ENCODE measurements at regions not wholly inside any gene's neighbourhood (a gene's known extent, or its start where the extent isn't known, plus 50 kb on each side); places are given as distances from the start of the nearest gene placed in this dataset.

DNA sequence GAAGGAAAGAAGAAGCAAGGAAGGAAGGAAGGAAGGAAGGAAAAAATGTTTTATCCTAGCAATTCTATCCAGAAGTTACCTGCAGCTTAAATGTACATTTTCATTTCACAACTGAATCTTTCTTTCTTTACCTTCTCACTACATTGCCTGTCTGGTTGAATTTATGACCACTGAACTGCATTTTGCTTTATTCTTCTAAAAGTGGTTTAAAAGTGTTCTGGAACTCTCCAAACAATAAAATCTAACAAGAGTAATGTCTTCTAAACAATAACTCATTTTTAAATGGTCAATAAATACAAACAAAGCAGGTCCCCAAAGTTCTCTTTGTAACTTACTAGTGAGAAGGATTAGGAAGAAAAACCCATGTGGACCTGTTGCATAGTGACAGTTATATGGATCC, 587.5 kb upstream of the NEGR1 start:
- H3K36me3 ChIP-seq = no peaks in the 10 kb centered on the region
- no peak for TF ChIP-seq Cebpa-rat (IDR thresholded peaks at IDR 0.05)
- H3K4me3 ChIP-seq = no peak overlapping the region
- H3K4me2 ChIP-seq = no peak overlapping the region
- no peaks in the 10 kb centered on the region for H4K20me1 ChIP-seq
- H3K9me3 ChIP-seq (replicated peaks in 1 of 11) = no peaks in the 10 kb centered on the region
- H3K27me3 ChIP-seq = no peaks in the 10 kb centered on the region
- no peak overlapping the region for H3K27ac ChIP-seq
- H3K4me1 ChIP-seq = no peaks in the 10 kb centered on the region
- no peak overlapping the region for H3K9ac ChIP-seq

DNA sequence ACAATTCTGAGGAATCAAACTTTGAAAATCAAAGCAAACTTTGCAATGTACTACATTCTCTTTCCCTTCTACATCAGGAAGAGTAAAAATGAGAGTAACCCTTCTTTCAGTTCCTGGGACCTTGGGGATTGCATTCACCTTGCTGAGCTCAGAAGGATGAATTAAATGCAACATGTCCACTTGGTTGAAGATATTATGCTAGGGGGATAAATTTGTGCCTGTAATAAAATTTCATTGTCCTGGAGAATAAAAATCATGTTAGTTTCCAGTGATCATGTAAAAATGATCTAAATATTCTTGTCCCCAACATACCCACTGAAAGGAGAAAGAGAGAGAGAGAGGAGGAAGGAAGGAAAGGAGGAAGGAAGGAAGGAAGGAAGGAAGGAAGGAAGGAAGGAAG, 587.1 kb upstream of the NEGR1 start:
- Histone ChIP-seq H3K4me1 (no peaks in the 10 kb centered on the region), H3K27ac (no peak overlapping the region), H3K4me2 (no peak overlapping the region), H4K20me1 (no peaks in the 10 kb centered on the region), H3K36me3 (no peaks in the 10 kb centered on the region), H3K9ac (no peak overlapping the region), H3K4me3 (no peak overlapping the region), H3K27me3 (no peaks in the 10 kb centered on the region), H3K9me3 (replicated peaks in 1 of 11) (no peaks in the 10 kb centered on the region)
- no peak for TF ChIP-seq Cebpa-rat (IDR thresholded peaks at IDR 0.05)

DNA sequence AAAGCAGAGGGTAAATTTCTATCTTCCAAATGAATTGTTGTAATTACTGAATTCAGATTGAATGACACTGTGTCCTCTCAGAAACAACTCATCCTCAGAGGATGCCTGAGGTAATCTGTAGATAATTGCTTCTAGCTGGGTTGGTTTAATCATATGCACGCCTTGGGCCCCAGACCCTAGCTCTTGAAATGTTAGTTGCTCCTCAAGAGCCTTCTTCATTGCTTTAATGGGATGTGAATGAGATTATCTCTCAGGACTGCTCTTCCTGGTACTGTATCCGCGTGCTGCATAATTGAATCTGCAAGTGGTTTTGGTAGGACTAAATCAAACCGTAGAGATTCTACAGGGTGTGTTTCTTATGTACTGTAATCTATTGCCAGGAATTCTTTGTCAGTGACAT, 569.3 kb upstream of the NEGR1 start:
- no peak for TF ChIP-seq Cebpa-rat (IDR thresholded peaks at IDR 0.05)
- no peaks in the 10 kb centered on the region for H3K4me1 ChIP-seq
- H3K36me3 ChIP-seq = no peaks in the 10 kb centered on the region
- H3K4me3 ChIP-seq = no peak overlapping the region
- no peaks in the 10 kb centered on the region for H4K20me1 ChIP-seq
- no peak overlapping the region for H3K4me2 ChIP-seq
- no peak overlapping the region for H3K27ac ChIP-seq
- H3K27me3 ChIP-seq = no peaks in the 10 kb centered on the region
- no peak overlapping the region for H3K9ac ChIP-seq
- no peaks in the 10 kb centered on the region for H3K9me3 ChIP-seq (replicated peaks in 1 of 11)

DNA sequence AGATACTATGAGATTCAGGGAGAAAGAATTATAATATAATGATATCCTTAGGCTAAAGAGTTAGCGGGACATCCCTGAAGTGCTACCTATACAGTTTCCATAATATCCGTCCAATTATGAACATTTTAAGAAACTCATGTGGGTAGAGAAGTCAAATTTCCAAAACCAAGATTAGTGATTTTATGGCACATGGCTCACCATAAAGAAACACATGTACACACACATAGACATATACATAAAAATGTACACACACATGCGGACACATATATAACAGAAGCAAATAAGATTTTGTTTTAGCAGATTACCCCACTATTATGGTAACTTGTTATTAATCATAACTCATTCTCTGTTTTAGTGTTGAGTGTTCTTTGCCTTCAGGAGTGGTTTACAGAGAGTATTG, 566.7 kb upstream of the NEGR1 start:
- Histone ChIP-seq H3K4me1 (no peaks in the 10 kb centered on the region), H3K27ac (no peak overlapping the region), H3K4me3 (no peak overlapping the region), H3K36me3 (no peaks in the 10 kb centered on the region), H3K4me2 (no peak overlapping the region), H3K9ac (no peak overlapping the region), H3K9me3 (replicated peaks in 1 of 11) (no peaks in the 10 kb centered on the region), H4K20me1 (no peaks in the 10 kb centered on the region), H3K27me3 (no peaks in the 10 kb centered on the region)
- no peak for TF ChIP-seq Cebpa-rat (IDR thresholded peaks at IDR 0.05)

DNA sequence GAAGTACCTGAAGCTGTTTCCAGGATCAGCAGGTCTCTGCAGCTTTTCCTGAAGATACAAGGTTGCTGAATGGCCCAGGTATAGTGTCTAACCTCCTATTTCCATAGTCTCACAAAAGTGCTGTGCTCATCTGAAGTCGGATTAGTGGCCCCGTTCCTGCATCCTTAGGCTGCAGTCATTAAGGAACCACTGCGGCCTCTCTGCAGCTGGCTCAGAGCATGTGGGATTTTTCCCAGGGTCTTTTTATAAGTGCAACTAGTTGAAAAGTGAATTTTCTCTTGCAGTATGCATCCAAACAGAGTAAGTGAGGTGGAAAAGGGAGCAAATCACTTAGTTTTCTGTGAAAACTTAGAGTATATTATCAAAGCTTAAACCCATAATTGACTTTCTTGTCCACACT, 565.3 kb upstream of the NEGR1 start:
- Histone ChIP-seq H3K4me1 (no peaks in the 10 kb centered on the region), H4K20me1 (no peaks in the 10 kb centered on the region), H3K27ac (no peak overlapping the region), H3K27me3 (no peaks in the 10 kb centered on the region), H3K4me3 (no peak overlapping the region), H3K9ac (no peak overlapping the region), H3K36me3 (no peaks in the 10 kb centered on the region), H3K4me2 (no peak overlapping the region), H3K9me3 (replicated peaks in 1 of 11) (no peaks in the 10 kb centered on the region)
- no peak for TF ChIP-seq Cebpa-rat (IDR thresholded peaks at IDR 0.05)

DNA sequence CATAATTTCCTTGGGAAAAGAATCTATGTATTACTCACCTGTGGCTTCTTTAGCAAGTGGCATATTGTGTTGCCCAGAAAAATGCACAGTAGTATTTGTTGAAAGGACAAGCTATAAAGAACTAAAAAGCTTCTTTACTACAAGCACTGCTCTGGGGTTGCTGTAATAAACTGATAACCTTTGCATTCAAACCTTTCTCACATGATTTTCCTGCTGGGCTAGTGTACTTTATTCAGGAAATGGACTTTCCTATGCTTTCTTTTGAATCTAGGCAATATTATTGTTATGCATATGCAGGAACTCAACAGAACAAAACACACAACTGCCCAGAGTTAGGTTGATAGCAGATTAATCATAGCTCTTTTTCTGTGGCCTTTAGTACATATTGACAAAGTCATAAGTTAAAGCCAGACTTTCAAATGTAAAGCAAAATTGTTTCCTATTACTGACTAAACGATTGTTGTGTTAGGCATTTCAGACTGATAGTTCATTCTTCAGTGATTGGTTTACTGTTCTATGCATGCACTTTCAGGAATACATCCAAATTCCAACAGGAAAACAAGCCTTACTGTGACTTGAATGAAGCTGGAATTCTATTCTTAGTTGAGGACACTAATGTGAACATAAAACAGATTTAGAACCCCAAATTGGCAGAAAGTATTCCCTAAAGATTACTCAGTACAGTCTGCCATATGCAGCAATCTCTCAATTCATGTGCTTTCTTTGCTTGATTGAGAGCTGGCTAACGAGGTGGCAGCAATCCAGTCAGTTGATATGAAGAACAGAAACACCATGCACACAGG, 564.3 kb upstream of the NEGR1 start:
- no peak overlapping the region for H3K9ac ChIP-seq
- no peaks in the 10 kb centered on the region for H3K9me3 ChIP-seq (replicated peaks in 1 of 11)
- H3K4me3 ChIP-seq = no peak overlapping the region
- H3K36me3 ChIP-seq = no peaks in the 10 kb centered on the region
- H3K27me3 ChIP-seq = no peaks in the 10 kb centered on the region
- H4K20me1 ChIP-seq = no peaks in the 10 kb centered on the region
- no peak overlapping the region for H3K4me2 ChIP-seq
- no peaks in the 10 kb centered on the region for H3K4me1 ChIP-seq
- no peak overlapping the region for H3K27ac ChIP-seq
- no peak for TF ChIP-seq Cebpa-rat (IDR thresholded peaks at IDR 0.05)

DNA sequence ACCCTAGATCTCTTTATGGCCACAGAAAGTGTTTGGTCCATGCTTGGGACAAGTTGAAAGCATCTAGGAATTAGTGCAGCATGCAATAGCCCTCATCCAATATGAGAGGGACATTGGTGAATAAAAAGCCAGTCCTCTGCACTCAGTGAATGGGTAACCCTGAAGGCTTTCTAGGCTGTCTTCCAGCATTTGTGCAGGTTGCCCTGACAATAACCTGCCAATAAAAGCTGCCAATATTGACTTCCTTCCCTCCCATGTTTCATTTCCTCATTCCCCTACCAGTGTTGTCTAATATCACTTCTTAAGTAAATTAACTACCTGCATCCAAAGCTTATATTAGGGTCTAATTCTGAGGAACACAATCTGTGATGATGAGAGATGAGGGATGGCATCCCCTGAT, 563.6 kb upstream of the NEGR1 start:
- H3K36me3 ChIP-seq = no peaks in the 10 kb centered on the region
- H3K4me2 ChIP-seq = no peak overlapping the region
- no peaks in the 10 kb centered on the region for H3K27me3 ChIP-seq
- no peak overlapping the region for H3K4me3 ChIP-seq
- no peaks in the 10 kb centered on the region for H3K9me3 ChIP-seq (replicated peaks in 1 of 11)
- no peaks in the 10 kb centered on the region for H4K20me1 ChIP-seq
- H3K27ac ChIP-seq = no peak overlapping the region
- TF ChIP-seq Cebpa-rat (IDR thresholded peaks at IDR 0.05) = no peak
- H3K9ac ChIP-seq = no peak overlapping the region
- no peaks in the 10 kb centered on the region for H3K4me1 ChIP-seq

DNA sequence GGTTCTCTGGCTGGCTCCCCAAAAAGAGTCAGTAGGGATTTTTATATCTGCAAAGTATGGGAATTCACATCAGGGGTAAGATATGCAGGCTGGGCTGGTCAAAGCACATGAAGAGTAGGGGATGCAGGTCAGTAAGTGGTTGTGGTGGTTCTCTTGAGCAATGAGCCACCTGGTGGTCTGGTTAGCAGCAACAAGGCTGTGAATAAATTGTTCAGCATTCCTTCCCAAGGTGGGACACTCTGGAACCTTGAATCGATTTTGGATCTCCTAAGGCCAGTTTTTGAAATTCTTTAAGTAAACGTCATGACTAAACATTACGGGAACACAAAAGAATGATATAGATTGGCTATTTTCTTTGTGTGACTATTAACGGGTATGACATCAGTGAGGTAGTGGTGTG, 563.0 kb upstream of the NEGR1 start:
- Histone ChIP-seq H3K27me3 (no peaks in the 10 kb centered on the region), H3K4me3 (no peak overlapping the region), H3K4me2 (no peak overlapping the region), H3K27ac (no peak overlapping the region), H3K4me1 (no peaks in the 10 kb centered on the region), H3K36me3 (no peaks in the 10 kb centered on the region), H3K9me3 (replicated peaks in 1 of 11) (no peaks in the 10 kb centered on the region), H3K9ac (no peak overlapping the region), H4K20me1 (no peaks in the 10 kb centered on the region)
- no peak for TF ChIP-seq Cebpa-rat (IDR thresholded peaks at IDR 0.05)

DNA sequence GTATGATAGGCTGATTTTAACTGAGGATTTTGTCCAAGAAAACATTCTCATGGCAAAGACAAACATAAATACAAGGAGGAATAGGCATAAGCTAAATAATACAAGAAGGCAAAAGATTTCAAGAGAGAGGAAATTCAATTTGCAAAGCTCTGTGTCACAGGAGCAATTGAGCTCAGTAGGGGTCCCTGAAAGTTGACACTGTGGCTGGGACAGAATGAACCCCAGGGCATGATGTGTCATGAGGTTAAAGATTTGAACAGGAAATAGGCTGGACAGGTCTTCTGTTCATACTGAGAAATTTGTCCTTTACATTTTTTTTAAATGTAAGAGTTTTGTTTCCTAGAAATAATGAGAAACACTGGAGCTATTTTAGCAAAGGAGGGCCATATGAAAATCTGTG, 555.4 kb upstream of the NEGR1 start:
- Histone ChIP-seq H3K4me1 (no peaks in the 10 kb centered on the region), H4K20me1 (no peaks in the 10 kb centered on the region), H3K9ac (no peak overlapping the region), H3K9me3 (replicated peaks in 1 of 11) (peaks cover 0 to 14% (median 1%) of the 10 kb centered on the region in 11 experiments; a peak in 9 of 22 replicates), H3K27ac (no peak overlapping the region), H3K27me3 (no peaks in the 10 kb centered on the region), H3K4me3 (no peak overlapping the region), H3K36me3 (no peaks in the 10 kb centered on the region), H3K4me2 (no peak overlapping the region)
- TF ChIP-seq Cebpa-rat (IDR thresholded peaks at IDR 0.05) = no peak

DNA sequence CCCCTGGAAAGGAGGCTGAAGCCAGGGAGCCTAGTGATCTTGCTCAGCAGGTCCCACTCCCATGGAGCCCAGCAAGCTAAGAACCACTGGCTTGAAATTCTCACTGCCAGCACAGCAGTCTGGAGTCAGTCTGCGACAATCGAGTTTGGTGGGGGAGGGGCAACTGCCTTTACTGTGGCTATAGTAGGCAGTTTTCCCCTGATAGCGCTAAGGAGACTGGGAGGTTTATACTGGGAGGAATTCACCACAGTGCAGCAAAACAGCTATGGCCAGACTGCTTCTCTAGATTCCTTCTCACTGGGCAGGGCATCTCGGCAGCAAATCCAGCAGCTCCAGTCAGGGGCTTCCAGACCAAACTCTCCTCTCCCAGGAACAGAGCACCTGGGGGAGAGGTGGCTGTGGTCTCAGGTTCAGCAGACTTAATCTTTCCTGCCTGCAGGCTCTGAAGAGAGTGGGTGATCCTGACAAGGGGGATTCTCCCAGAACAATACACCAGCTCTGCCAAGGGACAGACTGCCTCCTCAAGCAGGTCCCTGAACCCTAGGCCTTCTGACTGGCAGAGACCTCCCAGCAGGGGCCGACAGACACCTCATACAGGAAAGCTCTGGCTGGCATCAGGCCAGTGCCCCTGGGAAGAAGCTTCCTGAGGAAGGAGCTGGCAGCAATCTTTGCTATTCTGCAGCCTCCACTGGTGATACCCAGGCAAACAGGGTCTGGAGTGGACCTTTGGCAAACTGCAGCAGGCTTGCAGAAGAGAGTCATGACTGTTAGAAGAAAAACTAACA, 548.5 kb upstream of the NEGR1 start:
- peaks cover 0 to 6% (median 0%) of the 10 kb centered on the region in 10 experiments; a peak in 1 of 20 replicates for H3K4me1 ChIP-seq
- peaks cover 0 to 18% (median 4%) of the 10 kb centered on the region in 11 experiments; a peak in 10 of 22 replicates for H3K9me3 ChIP-seq (replicated peaks in 1 of 11)
- H3K9ac ChIP-seq = no peak overlapping the region

More for the DNA sequence above, 548.5 kb upstream of the NEGR1 start:
- Histone ChIP-seq H3K4me3 (no peak overlapping the region), H3K4me2 (no peak overlapping the region), H3K27me3 (no peaks in the 10 kb centered on the region), H3K36me3 (no peaks in the 10 kb centered on the region), H3K27ac (no peak overlapping the region), H4K20me1 (no peaks in the 10 kb centered on the region)
- TF ChIP-seq Cebpa-rat (IDR thresholded peaks at IDR 0.05) = no peak
